ENCODE measurements at regions not wholly inside any gene's neighbourhood (a gene's known extent, or its start where the extent isn't known, plus 50 kb on each side); places are given as distances from the start of the nearest gene placed in this dataset.

GRCh38 chr3:194957743-194958240, 272.1 kb downstream of the FAM43A start:
- no peak for TF ChIP-seq CTCF (IDR thresholded peaks at IDR 0.05)
- no peak for TF ChIP-seq POLR2A (IDR thresholded peaks at IDR 0.05)

Measured in testis (tissue), 2 donors.